GM23338 (cell line): ENCODE measurements at regions not wholly inside any gene's neighbourhood (a gene's known extent, or its start where the extent isn't known, plus 50 kb on each side); places are given as distances from the start of the nearest gene placed in this dataset.
"Not testable (repeated sequence)": the region's sequence is repeated elsewhere in the genome, so short reads cannot be mapped to it uniquely, and the experiment has no call there.

Experiments
- ATAC-seq: fragments of 200-7000 bp; cut with Tn5 transposase; 3 replicates; pipeline ENCODE4 v1.9.1; 2020
- DNase-seq: peaks from one replicate; pipeline ENCODE4 v3.0.0-alpha.2; 2015; ENCODE audit warnings: low spot score
- H2AFZ ChIP-seq: fragments of 200-600 bp; sonication (generic); 2 replicates; pipeline ENCODE4 v1.8.0; 2016; ENCODE audit warnings: antibody characterized with exemption, mild to moderate bottlenecking, moderate library complexity
- H3F3A ChIP-seq: fragments of 200-600 bp; sonication (generic); replicated peaks from 2 replicates; pipeline ENCODE4 v1.8.0; 2017; ENCODE audit warnings: antibody characterized with exemption, mixed run types, low read depth
- H3K27ac ChIP-seq: fragments of 200-600 bp; sonication (generic); 2 replicates; pipeline ENCODE4 v1.6.1; 2016; ENCODE audit warnings: low read depth
- H3K27me3 ChIP-seq: fragments of 200-600 bp; sonication (generic); 2 replicates; pipeline ENCODE4 v1.8.0; 2016; ENCODE audit warnings: mild to moderate bottlenecking, mixed run types, moderate library complexity; ENCODE audit not compliant: insufficient read depth
- H3K36me3 ChIP-seq: fragments of 200-600 bp; sonication (generic); 2 replicates; pipeline ENCODE4 v1.8.0; 2016; ENCODE audit warnings: mild to moderate bottlenecking; ENCODE audit not compliant: insufficient read depth
- H3K4me1 ChIP-seq: fragments of 200-600 bp; sonication (generic); 2 replicates; pipeline ENCODE4 v1.8.0; 2016; ENCODE audit warnings: mild to moderate bottlenecking, moderate library complexity; ENCODE audit not compliant: insufficient read depth
- H3K4me2 ChIP-seq: fragments of 200-600 bp; sonication (generic); 2 replicates; pipeline ENCODE4 v1.7.1; 2017; ENCODE audit warnings: mixed run types
- H3K4me3 ChIP-seq: fragments of 200-600 bp; sonication (generic); 2 replicates; pipeline ENCODE4 v1.6.1; 2016; ENCODE audit warnings: mixed run types
- H3K79me2 ChIP-seq: fragments of 200-600 bp; sonication (generic); replicated peaks from 2 replicates; pipeline ENCODE4 v1.8.0; 2017; ENCODE audit warnings: mild to moderate bottlenecking; ENCODE audit not compliant: insufficient read depth
- H3K9me2 ChIP-seq: fragments of 200-600 bp; sonication (generic); 2 replicates; pipeline ENCODE4 v1.8.0; 2017; ENCODE audit not compliant: insufficient read depth
- H4K20me1 ChIP-seq: fragments of 200-600 bp; sonication (generic); replicated peaks from 2 replicates; pipeline ENCODE4 v1.8.0; 2017; ENCODE audit warnings: mild to moderate bottlenecking; ENCODE audit not compliant: insufficient read depth
- H3K27ac Mint-ChIP-seq: 2 replicates; pipeline ENCODE4 v1.8.0; 2020; ENCODE audit warnings: inconsistent platforms, mild to moderate bottlenecking, moderate library complexity, mixed read lengths
- H3K27me3 Mint-ChIP-seq: 3 replicates; pipeline ENCODE4 v1.8.0; 2022; ENCODE audit warnings: low read depth, mild to moderate bottlenecking, moderate library complexity, mixed read lengths, inconsistent platforms; ENCODE audit not compliant: insufficient read depth, poor library complexity
- H3K36me3 Mint-ChIP-seq: 3 replicates; pipeline ENCODE4 v1.8.0; 2021; ENCODE audit warnings: low read depth, mild to moderate bottlenecking, inconsistent platforms, moderate library complexity, mixed read lengths
- H3K4me1 Mint-ChIP-seq: 3 replicates; pipeline ENCODE4 v1.8.0; 2020; ENCODE audit warnings: mild to moderate bottlenecking, inconsistent platforms, mixed read lengths
- H3K4me3 Mint-ChIP-seq: 3 replicates; pipeline ENCODE4 v1.8.0; 2021; ENCODE audit warnings: moderate library complexity, mild to moderate bottlenecking, inconsistent platforms, mixed read lengths
- H3K9me3 Mint-ChIP-seq: 3 replicates; pipeline ENCODE4 v1.8.0; 2020; ENCODE audit warnings: moderate library complexity, mild to moderate bottlenecking, inconsistent platforms, mixed read lengths
- CTCF ChIP-seq, 2 experiments: fragments of 200-600 bp in 1 of 2; sonication (generic) in 1 of 2; conservative IDR thresholded peaks; 2 replicates each; pipeline versions ENCODE4 v1.5.1 to v1.6.1; 2016 to 2017; ENCODE audit warnings: antibody characterized with exemption in 2 of 2, low read depth in 2 of 2, mild to moderate bottlenecking in 2 of 2, moderate library complexity in 1 of 2
- ETS1 ChIP-seq: IDR thresholded peaks from 2 replicates; pipeline ENCODE4 v1.6.1; 2016; ENCODE audit warnings: antibody characterized with exemption
- EZH2 ChIP-seq: fragments of 200-600 bp; sonication (generic); IDR thresholded peaks from one replicate; pipeline ENCODE4 v1.8.0; 2017; ENCODE audit warnings: antibody characterized with exemption, mild to moderate bottlenecking, low read depth; ENCODE audit not compliant: unreplicated experiment
- EZH2phosphoT487 ChIP-seq: fragments of 200-600 bp; sonication (generic); IDR thresholded peaks from one replicate; pipeline ENCODE4 v1.8.1; 2018; ENCODE audit warnings: antibody characterized with exemption; ENCODE audit not compliant: unreplicated experiment
- JUNB ChIP-seq: IDR thresholded peaks from one replicate; pipeline ENCODE4 v1.6.1; 2016; ENCODE audit warnings: antibody characterized with exemption; ENCODE audit not compliant: unreplicated experiment
- NANOG ChIP-seq: IDR thresholded peaks from 2 replicates; pipeline ENCODE4 v1.6.1; 2016; ENCODE audit warnings: antibody characterized with exemption, borderline replicate concordance
- REST ChIP-seq: IDR thresholded peaks from one replicate; pipeline ENCODE4 v1.6.1; 2018; ENCODE audit warnings: antibody characterized with exemption; ENCODE audit not compliant: unreplicated experiment
- STAT1 ChIP-seq: IDR thresholded peaks from one replicate; pipeline ENCODE4 v1.6.1; 2016; ENCODE audit warnings: antibody characterized with exemption; ENCODE audit not compliant: unreplicated experiment
- ZNF114 ChIP-seq: fragments of 250-450 bp; sonication (Bioruptor Pico); IDR thresholded peaks from 2 replicates; pipeline ENCODE4 v1.5.0; 2020; ENCODE audit warnings: mild to moderate bottlenecking, moderate library complexity
- ZNF462 ChIP-seq: fragments of 250-450 bp; sonication (Bioruptor Pico); IDR thresholded peaks from 2 replicates; pipeline ENCODE4 v1.5.0; 2020; ENCODE audit warnings: mild to moderate bottlenecking, moderate library complexity

GRCh38 chr5:25536461-25536860 is 891.7 kb upstream of the CDH10 start:
- not testable (repeated sequence) for H3K27me3 Mint-ChIP-seq

GRCh38 chr5:25516141-25516540 is 871.4 kb upstream of the CDH10 start:
- no peaks in the 10 kb centered on the region for H4K20me1 ChIP-seq
- TF ChIP-seq ETS1 (no peak), ZNF462 (no peak), REST (no peak), STAT1 (no peak), ZNF114 (CRISPR knock-in tag) (no peak), EZH2phosphoT487 (no peak), NANOG (no peak), JUNB (no peak), CTCF (conservative IDR thresholded peaks at IDR 0.05; ENCODE audit: low read depth in 2 of 2) (no peak), EZH2 (no peak)

More at GRCh38 chr5:25536461-25536860, 891.7 kb upstream of the CDH10 start:
- not testable (repeated sequence) for H3K27ac Mint-ChIP-seq, DNase-seq, H3K36me3 ChIP-seq, H3K79me2 ChIP-seq, H3K27ac ChIP-seq, ATAC-seq, H4K20me1 ChIP-seq, H3K4me1 Mint-ChIP-seq, H3K4me3 ChIP-seq, H3K4me2 ChIP-seq, H3K4me1 ChIP-seq, H2AFZ ChIP-seq, H3K4me3 Mint-ChIP-seq, H3K27me3 ChIP-seq, H3K9me2 ChIP-seq, H3K9me3 Mint-ChIP-seq, H3K36me3 Mint-ChIP-seq, H3F3A ChIP-seq

More at GRCh38 chr5:25516141-25516540, 871.4 kb upstream of the CDH10 start:
- no peak overlapping the region for H3K27ac ChIP-seq
- no peaks in the 10 kb centered on the region for H3K36me3 ChIP-seq
- H3K27me3 ChIP-seq, result no peaks in the 10 kb centered on the region
- ATAC-seq, result no peak
- Mint-ChIP-seq H3K4me3 (no peak overlapping the region), H3K36me3 (0 out of 3 replicates have a peak, but pooled peaks cover 3% of the 10 kb centered on the region), H3K27ac (no peak overlapping the region), H3K9me3 (peaks cover 3% of the 10 kb centered on the region; the same call in 1 of the 3 replicates), H3K27me3 (peaks cover 2% of the 10 kb centered on the region), H3K4me1 (peaks cover 7% of the 10 kb centered on the region; the same call in 1 of the 3 replicates)
- peaks cover 8% of the 10 kb centered on the region; the same call in 1 of the 2 replicates for H3K9me2 ChIP-seq
- H3K4me2 ChIP-seq, result no peak overlapping the region
- no peaks in the 10 kb centered on the region for H3F3A ChIP-seq
- H3K79me2 ChIP-seq, result no peaks in the 10 kb centered on the region
- H2AFZ ChIP-seq, result 0 out of 2 replicates have a peak overlapping the region, but pooled peaks have one; percentile 30
- DNase-seq, result no peak
- H3K4me1 ChIP-seq, result peaks cover 5% of the 10 kb centered on the region; the same call in 1 of the 2 replicates
- H3K4me3 ChIP-seq, result no peak overlapping the region
